Left ventricle myocardium inferior (tissue), 1 donor: ENCODE measurements at regions not wholly inside any gene's neighbourhood (a gene's known extent, or its start where the extent isn't known, plus 50 kb on each side); places are given as distances from the start of the nearest gene placed in this dataset.

Experiments
- DNase-seq: peaks from one replicate; pipeline ENCODE4 v3.0.0-alpha.2; 2020
- H3K27ac ChIP-seq: fragments of 200-600 bp; replicated peaks from 2 replicates; pipeline ENCODE4 v1.8.0; 2021
- H3K27me3 ChIP-seq: fragments of 200-600 bp; 2 replicates; pipeline ENCODE4 v1.8.0; 2021; ENCODE audit warnings: low read depth
- H3K36me3 ChIP-seq: fragments of 200-600 bp; 2 replicates; pipeline ENCODE4 v1.8.0; 2021
- H3K4me1 ChIP-seq: fragments of 200-600 bp; 2 replicates; pipeline ENCODE4 v1.8.0; 2021
- H3K4me3 ChIP-seq: fragments of 200-600 bp; 2 replicates; pipeline ENCODE4 v1.8.0; 2021; ENCODE audit warnings: mild to moderate bottlenecking, moderate library complexity
- H3K9me3 ChIP-seq: fragments of 200-600 bp; replicated peaks from 2 replicates; pipeline ENCODE4 v1.8.0; 2021
- CTCF ChIP-seq: fragments of 200-600 bp; IDR thresholded peaks from 2 replicates; pipeline ENCODE4 v1.8.0; 2021; ENCODE audit warnings: antibody characterized with exemption, mild to moderate bottlenecking, borderline replicate concordance
- intact Hi-C: fragments of 100-400 bp; cut with micrococcal nuclease; formaldehyde crosslinking; loops from one replicate; pipeline ENCODE4 v1.11.0; 2022
- donor health status: DM: no; HTN: yes; CAD: no; lungs with severe emphysema.

GRCh38 chr4:35965300-35965699 lies 279.0 kb downstream of the ARAP2 start:
- H3K9me3 ChIP-seq: no peaks in the 10 kb centered on the region
- DNase-seq: no peak
- no peak overlapping the region for H3K27ac ChIP-seq
- intact Hi-C loops: no loop called here
- H3K27me3 ChIP-seq: no peaks in the 10 kb centered on the region
- no peaks in the 10 kb centered on the region for H3K4me1 ChIP-seq
- no peak for TF ChIP-seq CTCF
- H3K36me3 ChIP-seq: no peaks in the 10 kb centered on the region
- H3K4me3 ChIP-seq: no peak overlapping the region

- no peak for TF ChIP-seq CTCF
- Histone ChIP-seq H3K36me3 (no peaks in the 10 kb centered on the region), H3K27me3 (no peaks in the 10 kb centered on the region), H3K27ac (no peak overlapping the region), H3K9me3 (no peaks in the 10 kb centered on the region), H3K4me1 (no peaks in the 10 kb centered on the region), H3K4me3 (no peak overlapping the region)
- no peak for DNase-seq
- intact Hi-C loops: no loop called here
These were observed 277.7 kb downstream of the ARAP2 start for GRCh38 chr4:35966566-35966965.

GRCh38 chr4:35970366-35970960 lies 273.9 kb downstream of the ARAP2 start:
- H3K36me3 ChIP-seq: no peaks in the 10 kb centered on the region
- no peak overlapping the region for H3K27ac ChIP-seq
- DNase-seq: no peak
- intact Hi-C loops: no loop called here
- no peak overlapping the region for H3K4me3 ChIP-seq
- no peaks in the 10 kb centered on the region for H3K27me3 ChIP-seq
- H3K4me1 ChIP-seq: no peaks in the 10 kb centered on the region
- H3K9me3 ChIP-seq: no peaks in the 10 kb centered on the region
- no peak for TF ChIP-seq CTCF

GRCh38 chr4:35972814-35973213 lies 271.5 kb downstream of the ARAP2 start:
- no peak for DNase-seq
- no peaks in the 10 kb centered on the region for H3K9me3 ChIP-seq
- H3K36me3 ChIP-seq: no peaks in the 10 kb centered on the region
- no peak overlapping the region for H3K27ac ChIP-seq
- H3K4me3 ChIP-seq: no peak overlapping the region
- no peak for TF ChIP-seq CTCF
- intact Hi-C loops: no loop called here
- no peaks in the 10 kb centered on the region for H3K27me3 ChIP-seq
- no peaks in the 10 kb centered on the region for H3K4me1 ChIP-seq

GRCh38 chr4:35975617-35976355 lies 268.5 kb downstream of the ARAP2 start:
- DNase-seq: no peak
- Histone ChIP-seq H3K4me3 (no peak overlapping the region), H3K4me1 (no peaks in the 10 kb centered on the region), H3K9me3 (no peaks in the 10 kb centered on the region), H3K36me3 (no peaks in the 10 kb centered on the region), H3K27me3 (no peaks in the 10 kb centered on the region), H3K27ac (no peak overlapping the region)
- no peak for TF ChIP-seq CTCF
- intact Hi-C loops: no loop called here
